ENCODE measurements at regions not wholly inside any gene's neighbourhood (a gene's known extent, or its start where the extent isn't known, plus 50 kb on each side); places are given as distances from the start of the nearest gene placed in this dataset.

DNA sequence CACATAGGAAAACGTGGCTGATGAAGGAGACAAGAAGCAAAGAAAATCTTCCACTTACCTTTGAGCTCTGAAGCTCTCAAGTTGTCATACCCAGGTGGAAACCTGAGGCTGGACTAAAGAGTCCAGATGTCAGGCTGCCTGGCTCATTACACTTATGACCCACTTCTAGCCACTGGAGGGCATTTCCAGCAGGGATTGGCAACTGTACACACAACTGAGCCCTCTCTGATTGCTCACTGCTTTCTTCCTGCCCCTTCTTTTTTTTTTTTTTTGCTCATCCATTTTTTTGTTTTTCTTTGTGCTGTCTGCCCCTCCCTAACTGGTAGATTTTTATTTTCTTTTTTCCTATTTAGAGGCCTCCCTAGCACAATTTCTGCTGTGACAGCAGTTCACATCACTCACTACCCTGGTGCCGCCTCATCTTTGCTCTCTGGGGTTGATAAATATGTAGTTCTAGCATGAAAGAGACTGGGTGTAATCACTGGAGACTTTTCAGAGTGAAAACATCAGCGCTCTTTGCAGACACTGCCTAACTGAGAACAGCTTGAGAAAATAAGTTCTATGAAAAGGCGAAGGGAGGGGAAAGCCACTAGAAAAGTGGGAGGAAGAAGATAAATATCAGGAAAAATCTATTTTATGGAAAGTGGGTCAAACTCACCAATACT lies 334.5 kb downstream of the NUF2 start:
- Histone ChIP-seq H3K14ac (ENCODE audit: low read length in 2 of 2) (no peak overlapping the region), H3K4me3 (ENCODE audit: insufficient read depth in 1 of 2, low read depth in 1 of 2, low read length in 2 of 2) (no peak overlapping the region), H3K36me3 (ENCODE audit: control insufficient read depth in 1 of 2, insufficient read depth in 2 of 2, low read depth in 1 of 2, low read length in 2 of 2) (no peaks in the 10 kb centered on the region), H3K4ac (ENCODE audit: low read depth in 1 of 2, low read length in 2 of 2) (no peak overlapping the region), H3K9ac (ENCODE audit: low read length) (peak overlapping the region; percentile 56), H2BK5ac (ENCODE audit: low read depth, low read length, poor library complexity, severe bottlenecking) (no peak overlapping the region), H2AK5ac (ENCODE audit: low read length, severe bottlenecking) (no peak overlapping the region), H2AFZ (ENCODE audit: low read depth, low read length) (no peak overlapping the region), H3K27ac (ENCODE audit: low read length, poor library complexity, severe bottlenecking) (no peak overlapping the region), H4K91ac (ENCODE audit: low read length) (no peak overlapping the region), H3K79me1 (replicated peaks; ENCODE audit: low read length, poor library complexity, severe bottlenecking) (no peaks in the 10 kb centered on the region), H3K4me1 (ENCODE audit: control insufficient read depth, insufficient read depth, low read depth, low read length) (no peaks in the 10 kb centered on the region), H3K23ac (ENCODE audit: low read length in 2 of 2) (no peak overlapping the region), H2BK12ac (ENCODE audit: low read length in 2 of 2) (no peak overlapping the region), H4K8ac (ENCODE audit: low read length) (no peak overlapping the region), H3K4me2 (ENCODE audit: low read length, poor library complexity, severe bottlenecking) (no peak overlapping the region), H3K27me3 (ENCODE audit: control insufficient read depth in 1 of 2, insufficient read depth in 1 of 2, low read length in 2 of 2) (no peaks in the 10 kb centered on the region), H2BK15ac (ENCODE audit: low read depth, poor library complexity, severe bottlenecking) (no peak overlapping the region), H3K18ac (ENCODE audit: low read depth in 1 of 2, low read length in 2 of 2) (no peak overlapping the region), H3K9me3 (ENCODE audit: control insufficient read depth, low read length) (no peaks in the 10 kb centered on the region), H2BK120ac (ENCODE audit: low read depth, low read length) (no peak overlapping the region)
- 76% methylated on average over 4 of the region's 4 CpGs for WGBS
- no peak for DNase-seq

- no peak overlapping the region for H3K9ac ChIP-seq (ENCODE audit: low read length)
- no peak overlapping the region for H3K18ac ChIP-seq (ENCODE audit: low read depth in 1 of 2, low read length in 2 of 2)
- 85% methylated on average over 3 of the region's 3 CpGs for WGBS
- H2AK5ac ChIP-seq (ENCODE audit: low read length, severe bottlenecking) = no peak overlapping the region
- H4K8ac ChIP-seq (ENCODE audit: low read length) = no peak overlapping the region
- H2BK15ac ChIP-seq (ENCODE audit: low read depth, poor library complexity, severe bottlenecking) = no peak overlapping the region
- no peaks in the 10 kb centered on the region for H3K9me3 ChIP-seq (ENCODE audit: control insufficient read depth, low read length)
- no peak overlapping the region for H3K4me2 ChIP-seq (ENCODE audit: low read length, poor library complexity, severe bottlenecking)
- no peak overlapping the region for H3K4ac ChIP-seq (ENCODE audit: low read depth in 1 of 2, low read length in 2 of 2)
- H3K4me1 ChIP-seq (ENCODE audit: control insufficient read depth, insufficient read depth, low read depth, low read length) = no peaks in the 10 kb centered on the region
- no peaks in the 10 kb centered on the region for H3K79me1 ChIP-seq (replicated peaks; ENCODE audit: low read length, poor library complexity, severe bottlenecking)
- H3K4me3 ChIP-seq (ENCODE audit: insufficient read depth in 1 of 2, low read depth in 1 of 2, low read length in 2 of 2) = no peak overlapping the region
- H3K23ac ChIP-seq (ENCODE audit: low read length in 2 of 2) = no peak overlapping the region
- no peaks in the 10 kb centered on the region for H3K36me3 ChIP-seq (ENCODE audit: control insufficient read depth in 1 of 2, insufficient read depth in 2 of 2, low read depth in 1 of 2, low read length in 2 of 2)
- no peaks in the 10 kb centered on the region for H3K27me3 ChIP-seq (ENCODE audit: control insufficient read depth in 1 of 2, insufficient read depth in 1 of 2, low read length in 2 of 2)
- H3K27ac ChIP-seq (ENCODE audit: low read length, poor library complexity, severe bottlenecking) = no peak overlapping the region
- no peak for DNase-seq
- no peak overlapping the region for H3K14ac ChIP-seq (ENCODE audit: low read length in 2 of 2)
- no peak overlapping the region for H2BK12ac ChIP-seq (ENCODE audit: low read length in 2 of 2)
- H2BK120ac ChIP-seq (ENCODE audit: low read depth, low read length) = no peak overlapping the region
- no peak overlapping the region for H2AFZ ChIP-seq (ENCODE audit: low read depth, low read length)
- no peak overlapping the region for H4K91ac ChIP-seq (ENCODE audit: low read length)
- no peak overlapping the region for H2BK5ac ChIP-seq (ENCODE audit: low read depth, low read length, poor library complexity, severe bottlenecking)
Measured at GRCh38 chr1:163657719-163658118, 336.0 kb downstream of the NUF2 start.

DNA sequence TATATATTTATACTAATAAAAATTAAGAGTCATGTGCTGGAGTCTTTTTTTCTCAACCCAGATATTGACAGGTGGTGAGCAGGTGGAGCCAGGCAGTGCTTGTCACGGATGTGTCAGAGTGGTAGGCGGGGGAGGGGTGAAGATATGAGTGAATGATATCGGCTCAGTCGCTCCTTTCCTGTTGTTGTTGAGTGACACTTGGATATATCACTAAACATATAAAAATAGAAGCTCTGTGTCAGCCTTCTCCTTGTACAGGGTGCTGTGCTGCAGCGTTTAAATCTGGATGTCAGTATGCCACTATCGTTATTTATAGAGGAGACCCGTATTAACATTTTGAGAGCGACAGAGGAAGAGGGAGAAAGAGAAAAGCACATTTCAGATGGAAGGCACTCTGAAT lies 339.6 kb downstream of the NUF2 start:
- H4K8ac ChIP-seq (ENCODE audit: low read length) = no peak overlapping the region
- H3K14ac ChIP-seq (ENCODE audit: low read length in 2 of 2) = no peak overlapping the region
- no peak overlapping the region for H2BK120ac ChIP-seq (ENCODE audit: low read depth, low read length)
- no peak overlapping the region for H3K4me3 ChIP-seq (ENCODE audit: insufficient read depth in 1 of 2, low read depth in 1 of 2, low read length in 2 of 2)
- H2BK5ac ChIP-seq (ENCODE audit: low read depth, low read length, poor library complexity, severe bottlenecking) = no peak overlapping the region
- no peak overlapping the region for H2AK5ac ChIP-seq (ENCODE audit: low read length, severe bottlenecking)
- no peaks in the 10 kb centered on the region for H3K27me3 ChIP-seq (ENCODE audit: control insufficient read depth in 1 of 2, insufficient read depth in 1 of 2, low read length in 2 of 2)
- DNase-seq = no peak
- no peak overlapping the region for H2AFZ ChIP-seq (ENCODE audit: low read depth, low read length)
- no peak overlapping the region for H3K23ac ChIP-seq (ENCODE audit: low read length in 2 of 2)
- H3K36me3 ChIP-seq (ENCODE audit: control insufficient read depth in 1 of 2, insufficient read depth in 2 of 2, low read depth in 1 of 2, low read length in 2 of 2) = no peaks in the 10 kb centered on the region
- H4K91ac ChIP-seq (ENCODE audit: low read length) = no peak overlapping the region
- no peak overlapping the region for H3K27ac ChIP-seq (ENCODE audit: low read length, poor library complexity, severe bottlenecking)
- H3K9ac ChIP-seq (ENCODE audit: low read length) = no peak overlapping the region
- no peak overlapping the region for H2BK15ac ChIP-seq (ENCODE audit: low read depth, poor library complexity, severe bottlenecking)
- H3K4me1 ChIP-seq (ENCODE audit: control insufficient read depth, insufficient read depth, low read depth, low read length) = no peaks in the 10 kb centered on the region
- no peak overlapping the region for H3K4ac ChIP-seq (ENCODE audit: low read depth in 1 of 2, low read length in 2 of 2)
- H3K4me2 ChIP-seq (ENCODE audit: low read length, poor library complexity, severe bottlenecking) = no peak overlapping the region
- H3K18ac ChIP-seq (ENCODE audit: low read depth in 1 of 2, low read length in 2 of 2) = no peak overlapping the region
- no peak overlapping the region for H2BK12ac ChIP-seq (ENCODE audit: low read length in 2 of 2)
- H3K9me3 ChIP-seq (ENCODE audit: control insufficient read depth, low read length) = no peaks in the 10 kb centered on the region
- 83% methylated on average over 5 of the region's 8 CpGs for WGBS
- no peaks in the 10 kb centered on the region for H3K79me1 ChIP-seq (replicated peaks; ENCODE audit: low read length, poor library complexity, severe bottlenecking)

- no peak overlapping the region for H4K91ac ChIP-seq (ENCODE audit: low read length)
- peak overlapping the region in 1 of 2 experiments; percentile 11 for H3K14ac ChIP-seq (ENCODE audit: low read length in 2 of 2)
- H3K36me3 ChIP-seq (ENCODE audit: control insufficient read depth in 1 of 2, insufficient read depth in 2 of 2, low read depth in 1 of 2, low read length in 2 of 2) = no peaks in the 10 kb centered on the region
- H3K4me3 ChIP-seq (ENCODE audit: insufficient read depth in 1 of 2, low read depth in 1 of 2, low read length in 2 of 2) = no peak overlapping the region
- no peak overlapping the region for H2AFZ ChIP-seq (ENCODE audit: low read depth, low read length)
- H3K79me1 ChIP-seq (replicated peaks; ENCODE audit: low read length, poor library complexity, severe bottlenecking) = no peaks in the 10 kb centered on the region
- H2BK120ac ChIP-seq (ENCODE audit: low read depth, low read length) = no peak overlapping the region
- no peak overlapping the region for H3K23ac ChIP-seq (ENCODE audit: low read length in 2 of 2)
- no peak for DNase-seq
- WGBS = 91% methylated on average over 6 of the region's 6 CpGs
- no peak overlapping the region for H2BK12ac ChIP-seq (ENCODE audit: low read length in 2 of 2)
- H3K18ac ChIP-seq (ENCODE audit: low read depth in 1 of 2, low read length in 2 of 2) = no peak overlapping the region
- no peak overlapping the region for H2BK5ac ChIP-seq (ENCODE audit: low read depth, low read length, poor library complexity, severe bottlenecking)
- H3K27me3 ChIP-seq (ENCODE audit: control insufficient read depth in 1 of 2, insufficient read depth in 1 of 2, low read length in 2 of 2) = no peaks in the 10 kb centered on the region
- H2AK5ac ChIP-seq (ENCODE audit: low read length, severe bottlenecking) = no peak overlapping the region
- H3K4me2 ChIP-seq (ENCODE audit: low read length, poor library complexity, severe bottlenecking) = no peak overlapping the region
- no peak overlapping the region for H4K8ac ChIP-seq (ENCODE audit: low read length)
- H2BK15ac ChIP-seq (ENCODE audit: low read depth, poor library complexity, severe bottlenecking) = no peak overlapping the region
- no peak overlapping the region for H3K27ac ChIP-seq (ENCODE audit: low read length, poor library complexity, severe bottlenecking)
- no peak overlapping the region for H3K4ac ChIP-seq (ENCODE audit: low read depth in 1 of 2, low read length in 2 of 2)
- H3K9ac ChIP-seq (ENCODE audit: low read length) = no peak overlapping the region
- no peaks in the 10 kb centered on the region for H3K4me1 ChIP-seq (ENCODE audit: control insufficient read depth, insufficient read depth, low read depth, low read length)
- no peaks in the 10 kb centered on the region for H3K9me3 ChIP-seq (ENCODE audit: control insufficient read depth, low read length)
Measured at GRCh38 chr1:163664671-163665335, 343.0 kb downstream of the NUF2 start.

All from mesenchymal stem cell (in vitro differentiated cells and primary cell).